NCI-H774 (cell line): ENCODE measurements at regions not wholly inside any gene's neighbourhood (a gene's known extent, or its start where the extent isn't known, plus 50 kb on each side); places are given as distances from the start of the nearest gene placed in this dataset.

ENCODE experiments used
- DNase-seq: peaks from one replicate; lab custom pipeline; 2025; lab: John Stamatoyannopoulos, UW

GRCh38 chr9:94159069-94159939 is 75.0 kb downstream of the PTPDC1 start:
- no peak for DNase-seq

DNA sequence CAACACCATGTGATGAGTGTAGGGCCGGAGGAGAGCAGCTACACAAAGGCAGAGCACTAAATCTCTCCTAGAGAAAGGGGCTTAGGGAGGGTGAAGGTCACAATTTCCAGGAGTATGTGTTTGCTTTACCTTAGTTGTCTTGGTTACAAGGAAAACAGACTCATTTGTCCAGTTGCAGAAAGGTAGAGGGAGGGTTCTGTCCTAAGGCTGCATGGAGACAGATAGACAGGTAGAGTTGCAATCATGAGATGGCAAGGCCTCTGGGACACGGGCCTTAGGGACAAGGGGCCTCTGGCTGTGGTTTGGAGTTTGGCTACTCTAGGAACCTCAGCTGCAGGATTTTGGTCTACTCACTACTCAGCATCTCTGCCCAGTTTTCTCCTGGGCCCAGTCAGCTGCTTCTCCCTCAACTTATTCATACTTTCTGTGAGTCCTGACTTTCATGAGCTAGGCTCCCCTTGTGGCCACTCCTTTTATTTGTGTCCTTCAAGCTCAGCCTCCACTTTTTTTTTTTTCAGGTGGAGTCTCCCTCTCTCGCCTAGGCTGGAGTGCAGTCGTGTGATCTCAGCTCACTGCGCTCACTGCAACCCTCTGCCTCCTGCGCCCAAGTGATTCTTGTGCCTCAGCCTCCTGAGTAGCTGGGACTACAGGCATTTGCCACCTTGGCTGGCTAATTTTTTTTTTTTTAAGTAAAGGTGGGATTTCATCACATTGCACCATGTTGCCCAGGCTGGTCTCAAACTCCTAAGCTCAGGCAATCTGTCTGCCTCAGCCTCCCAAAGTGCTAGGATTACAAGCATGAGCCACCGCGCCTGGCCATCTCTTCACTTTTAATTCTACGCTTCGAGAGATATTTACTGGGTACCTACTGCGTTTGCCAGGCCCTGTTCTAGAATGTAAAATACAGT is 76.6 kb downstream of the PTPDC1 start:
- DNase-seq: no peak

- DNase-seq: no peak
Measured at GRCh38 chr9:94161673-94162072, 77.4 kb downstream of the PTPDC1 start.

- no peak for DNase-seq
Measured at GRCh38 chr9:94164806-94165549, 80.7 kb downstream of the PTPDC1 start.

DNA sequence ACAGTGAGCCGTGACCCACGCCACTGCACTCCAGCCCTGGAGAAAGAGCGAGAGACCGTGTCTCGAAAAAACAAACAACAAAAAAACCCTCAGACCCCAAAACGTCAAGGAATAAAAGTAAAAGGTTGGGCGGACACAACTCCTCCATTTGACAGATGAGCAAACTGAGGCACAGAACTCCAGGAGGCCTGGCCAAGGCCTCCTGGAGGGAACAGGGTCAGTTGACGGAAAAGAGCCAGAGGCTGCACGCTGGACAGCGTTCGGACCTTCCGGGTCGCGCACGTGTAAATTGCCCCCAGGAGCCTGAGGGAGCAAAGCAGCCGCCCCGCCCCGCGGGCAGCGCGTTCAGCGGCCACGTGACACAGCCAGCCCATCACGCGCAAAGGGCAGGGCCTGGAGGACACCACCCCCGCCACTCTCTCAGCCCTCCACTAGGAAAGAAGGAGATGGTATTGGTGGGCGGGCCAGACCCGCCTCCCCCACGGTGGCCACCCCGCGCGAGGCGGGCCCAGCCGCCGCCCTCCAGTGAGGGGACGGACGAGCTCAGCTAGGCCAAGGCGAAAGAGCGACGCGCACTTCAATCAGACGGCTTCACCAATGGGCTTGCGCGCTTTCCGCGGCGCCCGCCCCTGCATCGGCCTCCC is 81.5 kb downstream of the PTPDC1 start:
- DNase-seq: peak; percentile 99

- peak; percentile 99 for DNase-seq
Measured at GRCh38 chr9:94166236-94166975, 82.1 kb downstream of the PTPDC1 start.

DNA sequence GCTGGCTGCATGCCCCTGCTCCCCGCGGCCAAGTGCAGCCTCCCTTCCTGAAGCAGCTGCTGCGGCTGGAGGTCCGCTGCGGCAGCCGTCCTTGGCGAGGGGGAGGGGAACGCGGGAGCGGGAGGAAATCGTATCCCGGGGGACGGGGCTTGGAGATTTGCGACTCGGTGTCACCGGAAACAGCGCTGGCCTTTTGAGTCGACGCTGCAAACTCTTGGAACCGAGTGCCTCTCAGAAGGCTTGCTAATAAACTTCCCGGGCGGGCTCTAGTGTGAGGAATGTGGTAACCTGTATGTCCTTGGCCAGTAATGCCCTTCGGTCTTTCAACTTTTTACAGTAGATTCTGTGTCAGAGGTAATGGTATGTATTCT is 82.7 kb downstream of the PTPDC1 start:
- no peak for DNase-seq

DNA sequence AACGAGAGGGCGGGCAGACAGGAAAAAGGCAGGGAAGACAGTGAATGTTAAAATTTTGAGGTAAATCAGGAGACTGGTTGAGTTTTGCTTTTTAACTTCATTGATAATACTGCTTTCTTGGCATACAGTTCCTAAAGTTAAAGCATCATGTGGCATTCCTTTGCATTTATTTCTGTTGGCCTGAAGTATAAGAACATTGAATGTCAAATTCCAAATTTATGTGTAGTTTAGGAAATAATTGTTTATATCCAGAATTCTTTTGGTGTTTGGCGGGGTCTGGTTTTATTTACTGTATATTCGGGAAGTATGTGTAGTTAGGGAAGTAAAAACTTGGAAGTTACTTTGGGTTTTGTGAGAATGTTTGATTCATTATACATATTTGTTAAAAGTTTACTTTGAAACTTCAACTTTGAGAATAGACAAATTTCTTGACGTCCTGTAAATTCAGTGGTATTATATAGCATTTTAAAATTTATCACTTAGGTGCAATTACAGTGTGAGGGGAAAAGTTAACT is 83.2 kb downstream of the PTPDC1 start:
- DNase-seq: no peak

DNA sequence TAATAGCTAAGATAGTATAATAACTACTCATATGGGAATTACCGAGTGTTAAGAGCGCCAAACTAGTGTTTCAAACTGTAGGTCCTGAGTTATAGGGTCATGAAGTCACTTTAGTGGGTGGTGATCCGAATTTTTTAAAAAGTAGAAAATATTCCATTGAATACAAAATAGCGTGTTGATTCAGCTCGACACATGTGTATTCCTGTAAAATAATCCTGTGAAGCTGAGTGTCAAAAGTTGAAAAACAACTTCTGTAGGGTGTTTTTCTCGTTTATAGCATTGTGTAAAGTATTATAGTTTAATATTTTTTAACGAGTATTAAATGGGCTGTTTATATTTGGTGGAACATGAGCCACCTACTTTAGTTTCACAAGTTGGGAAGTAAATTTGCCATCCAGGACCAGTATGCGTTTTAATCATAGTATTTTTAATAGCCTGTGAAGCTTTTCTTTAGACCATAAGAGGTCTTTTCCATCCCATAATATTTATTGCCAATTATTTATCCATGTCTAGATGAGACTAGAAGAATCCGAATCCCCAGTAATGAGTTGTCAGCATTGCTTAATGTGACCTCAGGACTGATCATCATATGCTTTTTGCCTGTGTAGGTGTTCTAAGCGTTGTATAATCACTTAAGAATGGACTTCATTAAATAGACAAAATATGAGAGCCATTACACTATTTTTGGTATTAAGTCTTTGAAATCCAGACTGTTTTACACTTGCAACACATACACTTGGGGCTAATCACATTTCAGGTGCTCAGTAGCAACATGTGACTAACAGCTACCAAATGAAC is 84.1 kb downstream of the PTPDC1 start:
- DNase-seq: no peak

- DNase-seq: no peak
Measured at GRCh38 chr9:94169968-94170367, 85.7 kb downstream of the PTPDC1 start.

DNA sequence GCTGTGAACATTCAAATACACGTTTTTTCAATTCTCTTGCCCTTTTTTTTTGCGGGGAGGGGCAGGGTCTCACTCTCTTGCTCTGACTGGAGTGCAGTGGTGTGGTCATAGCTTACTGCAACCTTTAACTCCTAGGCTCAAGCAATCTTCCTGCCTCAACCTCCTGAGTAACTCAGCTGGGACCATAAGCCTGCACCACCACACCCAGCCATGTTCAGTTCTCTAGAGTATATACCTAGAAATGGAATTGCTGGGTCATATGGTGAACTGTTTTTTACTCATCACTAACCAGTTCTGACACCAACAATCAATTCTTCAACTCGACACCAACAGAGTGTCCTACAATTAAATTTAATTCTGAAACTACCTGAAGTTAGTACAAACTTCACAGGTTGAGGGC is 85.5 kb upstream of the ZNF169 start:
- DNase-seq: no peak

DNA sequence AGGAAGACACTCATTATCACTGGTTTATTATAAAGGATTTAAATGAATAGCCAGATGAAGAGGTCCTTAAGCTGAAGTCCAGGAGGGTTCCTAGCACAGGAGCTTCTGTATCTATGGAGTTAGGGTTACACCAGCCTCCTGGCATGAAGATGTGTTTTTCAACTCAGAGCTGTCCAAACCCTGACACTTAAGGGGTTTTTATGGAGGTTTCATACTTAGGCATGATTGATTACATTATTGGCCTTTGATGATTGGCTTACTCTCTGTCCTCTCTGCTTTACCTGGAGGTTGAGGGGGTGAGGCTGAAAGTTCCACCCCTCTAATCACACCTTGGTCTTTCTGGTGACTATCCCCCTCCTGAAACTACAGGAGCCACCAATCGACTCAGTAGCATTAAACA is 84.9 kb upstream of the ZNF169 start:
- no peak for DNase-seq

GRCh38 chr9:94175669-94176068 is 83.4 kb upstream of the ZNF169 start:
- DNase-seq: no peak

GRCh38 chr9:94176608-94177007 is 82.5 kb upstream of the ZNF169 start:
- DNase-seq: no peak

DNA sequence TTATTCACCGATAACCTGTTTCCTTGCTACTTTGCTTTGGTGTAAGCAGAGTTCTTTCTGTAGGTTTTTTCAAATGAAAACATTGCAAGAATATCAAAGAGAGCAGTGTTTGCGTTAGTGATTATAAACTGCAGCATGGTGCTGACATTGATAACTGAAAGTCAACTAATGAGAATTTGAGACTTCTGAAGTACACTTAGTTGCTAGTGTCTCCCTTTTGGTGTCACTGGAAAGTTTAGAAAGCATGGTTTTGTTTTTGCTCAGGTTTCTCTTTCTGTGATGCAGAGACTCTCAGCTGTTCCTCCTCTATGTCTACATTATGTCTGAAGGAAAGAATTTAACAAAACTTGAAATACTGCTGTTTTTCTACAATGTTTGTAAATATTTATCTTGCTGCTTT is 80.2 kb upstream of the ZNF169 start:
- DNase-seq: no peak

- no peak for DNase-seq
Measured at GRCh38 chr9:94181408-94182181, 77.5 kb upstream of the ZNF169 start.

DNA sequence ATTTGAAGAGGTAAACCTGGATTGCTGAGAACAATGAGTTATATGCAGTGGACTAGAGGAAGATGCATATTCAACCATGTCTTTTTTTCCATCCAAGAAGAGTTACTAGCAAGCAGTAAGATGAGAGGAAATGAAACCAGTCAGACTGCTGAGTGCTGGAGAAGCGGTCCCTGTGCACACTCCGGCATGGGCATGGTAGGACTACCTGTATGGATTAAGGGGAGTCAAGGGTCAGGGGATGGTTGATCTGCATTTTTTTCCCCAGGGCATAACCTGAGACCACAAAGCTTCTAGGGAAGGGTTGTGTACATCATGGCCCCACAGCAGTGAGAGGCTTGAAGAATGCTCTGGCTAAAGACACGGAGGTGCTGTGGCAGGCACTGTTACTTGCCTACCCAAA is 76.6 kb upstream of the ZNF169 start:
- no peak for DNase-seq

GRCh38 chr9:94183240-94183999 is 75.7 kb upstream of the ZNF169 start:
- DNase-seq: no peak

- no peak for DNase-seq
Measured at GRCh38 chr9:94188246-94188645, 70.9 kb upstream of the ZNF169 start.
